H9 (cell line): ENCODE measurements at regions not wholly inside any gene's neighbourhood (a gene's known extent, or its start where the extent isn't known, plus 50 kb on each side); places are given as distances from the start of the nearest gene placed in this dataset.

Source experiments
- DNase-seq: peaks from one replicate; pipeline ENCODE4 v3.0.0-alpha.2; 2017
- H2AFZ ChIP-seq: one replicate; pipeline ENCODE4 v1.6.1; 2013; ENCODE audit warnings: mild to moderate bottlenecking, low read length, control low read depth, moderate library complexity
- H2AK5ac ChIP-seq: 2 replicates; pipeline ENCODE4 v1.6.1; 2013; ENCODE audit warnings: low read length, control low read depth, mixed read lengths; ENCODE audit not compliant: insufficient read length
- H2BK120ac ChIP-seq: one replicate; pipeline ENCODE4 v1.6.1; 2013; ENCODE audit warnings: low read depth, mild to moderate bottlenecking, low read length, control low read depth, inconsistent platforms; ENCODE audit not compliant: poor library complexity, severe bottlenecking
- H2BK12ac ChIP-seq: 2 replicates; pipeline ENCODE4 v1.6.1; 2013; ENCODE audit warnings: low read length, control low read depth, mixed read lengths, low read depth; ENCODE audit not compliant: insufficient read length
- H2BK15ac ChIP-seq: 2 replicates; pipeline ENCODE4 v1.6.1; 2013; ENCODE audit warnings: low read depth, low read length, control low read depth
- H2BK20ac ChIP-seq: one replicate; pipeline ENCODE4 v1.6.1; 2013; ENCODE audit warnings: low read depth, mild to moderate bottlenecking, low read length, control low read depth, inconsistent platforms; ENCODE audit not compliant: poor library complexity, severe bottlenecking
- H2BK5ac ChIP-seq: 2 replicates; pipeline ENCODE4 v1.6.1; 2013; ENCODE audit warnings: low read length, control low read depth, mixed read lengths; ENCODE audit not compliant: insufficient read length
- H3K14ac ChIP-seq: 2 replicates; pipeline ENCODE4 v1.6.1; 2013; ENCODE audit warnings: low read length, control low read depth; ENCODE audit not compliant: insufficient read depth
- H3K18ac ChIP-seq: 2 replicates; pipeline ENCODE4 v1.6.1; 2013; ENCODE audit warnings: low read depth, mild to moderate bottlenecking, mixed read lengths, low read length, control low read depth; ENCODE audit not compliant: insufficient read length
- H3K23ac ChIP-seq: 2 replicates; pipeline ENCODE4 v1.6.1; 2013; ENCODE audit warnings: low read length, control low read depth, mixed read lengths, low read depth; ENCODE audit not compliant: insufficient read length
- H3K23me2 ChIP-seq: 2 replicates; pipeline ENCODE4 v1.6.1; 2013; ENCODE audit warnings: low read depth, mild to moderate bottlenecking, mixed read lengths, low read length, control low read depth; ENCODE audit not compliant: insufficient read length, poor library complexity, severe bottlenecking
- H3K27ac ChIP-seq: 2 replicates; pipeline ENCODE4 v1.5.1; 2013; ENCODE audit warnings: low read length, control low read depth, mixed read lengths, low read depth; ENCODE audit not compliant: insufficient read length
- H3K27me3 ChIP-seq: 2 replicates; pipeline ENCODE4 v1.6.1; 2013; ENCODE audit warnings: low read length, control low read depth, inconsistent platforms; ENCODE audit not compliant: insufficient read depth
- H3K4ac ChIP-seq: 2 replicates; pipeline ENCODE4 v1.6.1; 2013; ENCODE audit warnings: low read depth, mild to moderate bottlenecking, control low read depth, inconsistent platforms, low read length, moderate library complexity
- H3K4me1 ChIP-seq: 2 replicates; pipeline ENCODE4 v1.6.1; 2013; ENCODE audit warnings: low read length, control low read depth, inconsistent platforms; ENCODE audit not compliant: insufficient read depth
- H3K4me2 ChIP-seq: 2 replicates; pipeline ENCODE4 v1.6.1; 2013; ENCODE audit warnings: low read length, control low read depth, mixed read lengths; ENCODE audit not compliant: insufficient read length, insufficient read depth
- H3K56ac ChIP-seq: 2 replicates; pipeline ENCODE4 v1.6.1; 2013; ENCODE audit warnings: low read depth, mild to moderate bottlenecking, mixed read lengths, low read length, control low read depth; ENCODE audit not compliant: insufficient read length
- H3K79me1 ChIP-seq: 2 replicates; pipeline ENCODE4 v1.6.1; 2013; ENCODE audit warnings: low read depth, mild to moderate bottlenecking, moderate library complexity, low read length, control low read depth, inconsistent platforms; ENCODE audit not compliant: insufficient read depth, poor library complexity, severe bottlenecking
- H3K79me2 ChIP-seq: 2 replicates; pipeline ENCODE4 v1.6.1; 2013; ENCODE audit warnings: low read length, control low read depth, inconsistent platforms; ENCODE audit not compliant: insufficient read depth
- H3K9ac ChIP-seq: 2 replicates; pipeline ENCODE4 v1.6.1; 2013; ENCODE audit warnings: low read length, control low read depth, mixed read lengths; ENCODE audit not compliant: insufficient read length; ENCODE audit errors: extremely low read depth
- H3K9me3 ChIP-seq: one replicate; pipeline ENCODE4 v1.6.1; 2013; ENCODE audit warnings: low read depth, low read length, inconsistent platforms; ENCODE audit not compliant: control insufficient read depth
- H3T11ph ChIP-seq: one replicate; pipeline ENCODE4 v1.6.1; 2013; ENCODE audit warnings: mild to moderate bottlenecking, low read length, control low read depth, inconsistent platforms
- H4K20me1 ChIP-seq: one replicate; pipeline ENCODE4 v1.6.1; 2013; ENCODE audit not compliant: control insufficient read depth, insufficient read length, insufficient read depth
- H4K5ac ChIP-seq: 2 replicates; pipeline ENCODE4 v1.6.1; 2013; ENCODE audit warnings: low read depth, mild to moderate bottlenecking, mixed read lengths, low read length, control low read depth; ENCODE audit not compliant: insufficient read length
- H4K8ac ChIP-seq: replicated peaks from 2 replicates; pipeline ENCODE4 v1.6.1; 2013; ENCODE audit warnings: low read length, control low read depth, mixed read lengths, low read depth; ENCODE audit not compliant: insufficient read length
- H4K91ac ChIP-seq: 2 replicates; pipeline ENCODE4 v1.6.1; 2013; ENCODE audit warnings: low read depth, mild to moderate bottlenecking, moderate library complexity, mixed read lengths, low read length, control low read depth; ENCODE audit not compliant: insufficient read length
- H3K27ac Mint-ChIP-seq, 3 experiments: 2 replicates in 2 of 3; 3 replicates in 1 of 3; pipeline ENCODE4 v1.8.0; 2020 to 2021; ENCODE audit warnings: mixed read lengths in 3 of 3, mild to moderate bottlenecking in 1 of 3, moderate library complexity in 1 of 3
- H3K27me3 Mint-ChIP-seq: 2 replicates; pipeline ENCODE4 v1.8.0; 2021; ENCODE audit warnings: low read depth, mild to moderate bottlenecking, moderate library complexity, mixed read lengths
- H3K36me3 Mint-ChIP-seq, 3 experiments: 2 replicates in 2 of 3; 3 replicates in 1 of 3; pipeline ENCODE4 v1.8.0; 2020 to 2021; ENCODE audit warnings: low read depth in 3 of 3, mixed read lengths in 3 of 3; ENCODE audit not compliant: insufficient read depth in 1 of 3
- H3K4me1 Mint-ChIP-seq, 2 experiments: 2 replicates each; pipeline ENCODE4 v1.8.0; 2020; ENCODE audit warnings: mixed read lengths in 2 of 2
- H3K4me3 Mint-ChIP-seq, 2 experiments: 2 replicates in 1 of 2; 3 replicates in 1 of 2; pipeline ENCODE4 v1.8.0; 2020 to 2021; ENCODE audit warnings: mild to moderate bottlenecking in 2 of 2, mixed read lengths in 2 of 2, moderate library complexity in 1 of 2
- H3K9me3 Mint-ChIP-seq, 2 experiments: 2 replicates in 1 of 2; 3 replicates in 1 of 2; pipeline ENCODE4 v1.8.0; 2020; ENCODE audit warnings: mild to moderate bottlenecking in 2 of 2, mixed read lengths in 2 of 2, moderate library complexity in 1 of 2
- CTCF ChIP-seq: fragments of 200-600 bp; sonication (generic); conservative IDR thresholded peaks from 3 replicates; pipeline ENCODE4 v1.8.0; 2021; ENCODE audit warnings: antibody characterized with exemption, mild to moderate bottlenecking
- WGBS: extraction: QIAGEN DNeasy Blood & Tissue Kit; methylation state at CpG from one replicate; pipeline ENCODE4 v1.1.7; 2013; ENCODE audit warnings: missing lambda C conversion rate, low lambda C conversion rate, mixed read lengths; ENCODE audit not compliant: insufficient read length; ENCODE audit errors: extremely low coverage; 5-methylcytosine and 5-hydroxymethylcytosine counted together

GRCh38 chr2:64315291-64315960 is 138.5 kb upstream of the LGALSL start:
- H4K8ac ChIP-seq = no peak overlapping the region
- no peaks in the 10 kb centered on the region for H3K23me2 ChIP-seq
- H3K9me3 ChIP-seq = no peaks in the 10 kb centered on the region
- H3K9ac ChIP-seq = no peak overlapping the region
- no peak overlapping the region for H2BK20ac ChIP-seq
- H3K14ac ChIP-seq = no peak overlapping the region
- DNase-seq = no peak
- peaks cover 3% of the 10 kb centered on the region; the same call in 1 of the 2 replicates for H3K4me1 ChIP-seq
- no peaks in the 10 kb centered on the region; the same call in 1 of the 2 replicates for H3K27me3 ChIP-seq
- no peak overlapping the region for H4K5ac ChIP-seq
- H2BK120ac ChIP-seq = no peak overlapping the region
- Mint-ChIP-seq H3K27ac (no peak overlapping the region), H3K9me3 (peaks cover 0 to under 1% of the 10 kb centered on the region in 2 experiments; a peak in 1 of 5 replicates), H3K4me1 (peaks cover 23 to 28% of the 10 kb centered on the region in 2 experiments), H3K27me3 (peaks cover 15% of the 10 kb centered on the region), H3K36me3 (peaks cover 0 to under 1% (median 0%) of the 10 kb centered on the region in 3 experiments; a peak in 2 of 7 replicates), H3K4me3 (no peak overlapping the region)
- no peak overlapping the region for H2BK5ac ChIP-seq
- H3K27ac ChIP-seq = no peak overlapping the region
- no peak overlapping the region for H3T11ph ChIP-seq
- WGBS = no CpG with 5 or more reads among the region's 6 CpGs
- TF ChIP-seq CTCF = no peak
- H2AK5ac ChIP-seq = no peak overlapping the region
- no peak overlapping the region for H2BK12ac ChIP-seq
- no peak overlapping the region for H3K23ac ChIP-seq
- H3K79me1 ChIP-seq = no peaks in the 10 kb centered on the region
- H3K79me2 ChIP-seq = no peaks in the 10 kb centered on the region
- H3K56ac ChIP-seq = no peak overlapping the region
- no peak overlapping the region for H2BK15ac ChIP-seq
- H3K4ac ChIP-seq = no peak overlapping the region
- no peak overlapping the region for H2AFZ ChIP-seq
- H3K4me2 ChIP-seq = no peak overlapping the region
- no peak overlapping the region for H4K91ac ChIP-seq
- no peaks in the 10 kb centered on the region for H4K20me1 ChIP-seq
- no peak overlapping the region for H3K18ac ChIP-seq
